BJ (cell line): ENCODE measurements at regions not wholly inside any gene's neighbourhood (a gene's known extent, or its start where the extent isn't known, plus 50 kb on each side); places are given as distances from the start of the nearest gene placed in this dataset.

Experiments
- CTCF ChIA-PET: fragments of 350-600 bp; formaldehyde crosslinking; extraction: SDS; loops from one replicate; lab custom pipeline; 2021; ENCODE audit warnings: antibody characterized with exemption, inconsistent platforms; lab: Yijun Ruan, JAX
- POLR2A ChIA-PET: fragments of 300-600 bp; sonication (Branson Sonifier 250); formaldehyde crosslinking; extraction: SDS; loops from one replicate; lab custom pipeline; 2021; ENCODE audit warnings: antibody characterized with exemption; lab: Charles Lee
- DNase-seq: peaks from one replicate; pipeline ENCODE4 v3.0.0-alpha.2; 2011; ENCODE audit warnings: low read depth
- H3K27me3 ChIP-seq: 2 replicates; pipeline ENCODE4 v1.6.0; 2011; ENCODE audit warnings: low read length; ENCODE audit not compliant: control insufficient read depth, insufficient read depth
- H3K36me3 ChIP-seq: 2 replicates; pipeline ENCODE4 v1.5.1; 2011; ENCODE audit warnings: low read length; ENCODE audit not compliant: control insufficient read depth, insufficient read depth
- H3K4me3 ChIP-seq: 2 replicates; pipeline ENCODE4 v1.5.1; 2011; ENCODE audit warnings: low read depth, mild to moderate bottlenecking, control low read depth, low read length
- CTCF ChIP-seq: IDR thresholded peaks from 2 replicates; pipeline ENCODE4 v1.5.1; 2011; ENCODE audit warnings: low read depth, mild to moderate bottlenecking, control low read depth, inconsistent platforms, low read length, moderate library complexity; ENCODE audit not compliant: insufficient read depth

- DNase-seq, result no peak
- H3K4me3 ChIP-seq, result no peak overlapping the region
- no peaks in the 10 kb centered on the region for H3K36me3 ChIP-seq
- CTCF ChIA-PET, result no interaction called here
- no peak for TF ChIP-seq CTCF
- POLR2A ChIA-PET, result no interaction called here
- H3K27me3 ChIP-seq, result peaks cover 10% of the 10 kb centered on the region
Measured at GRCh38 chr9:134224567-134225093, 60.3 kb upstream of the RNU6ATAC start.

- POLR2A ChIA-PET, result no interaction called here
- no peak for TF ChIP-seq CTCF
- CTCF ChIA-PET, result no interaction called here
- Histone ChIP-seq H3K36me3 (no peaks in the 10 kb centered on the region), H3K4me3 (no peak overlapping the region), H3K27me3 (peaks cover 12% of the 10 kb centered on the region)
- no peak for DNase-seq
Measured at GRCh38 chr9:134225186-134225585, 60.8 kb upstream of the RNU6ATAC start.

- DNase-seq, result no peak
- Histone ChIP-seq H3K27me3 (peaks cover 14% of the 10 kb centered on the region), H3K36me3 (no peaks in the 10 kb centered on the region), H3K4me3 (no peak overlapping the region)
- no peak for TF ChIP-seq CTCF
- ChIA-PET CTCF (interaction anchor here (1.0 to 1.2 kb wide), 2 partner anchors 10 to 55 kb away, joined by 3 to 4 read pairs; no protein-coding TSS in a partner anchor), POLR2A (no interaction called here)
Measured at GRCh38 chr9:134225816-134226215, 61.5 kb upstream of the RNU6ATAC start.

- no peak overlapping the region for H3K4me3 ChIP-seq
- no peaks in the 10 kb centered on the region for H3K36me3 ChIP-seq
- ChIA-PET POLR2A (no interaction called here), CTCF (interaction anchor here (1.0 to 1.2 kb wide), 2 partner anchors 11 to 55 kb away, joined by 3 to 4 read pairs; no protein-coding TSS in a partner anchor)
- peaks cover 14% of the 10 kb centered on the region for H3K27me3 ChIP-seq
- no peak for DNase-seq
- TF ChIP-seq CTCF, result no peak
Measured at GRCh38 chr9:134226221-134226930, 62.0 kb upstream of the RNU6ATAC start.

GRCh38 chr9:134227451-134228411 is 63.4 kb upstream of the RNU6ATAC start:
- no peak for TF ChIP-seq CTCF
- Histone ChIP-seq H3K4me3 (no peak overlapping the region), H3K27me3 (peaks cover 13% of the 10 kb centered on the region), H3K36me3 (no peaks in the 10 kb centered on the region)
- CTCF ChIA-PET, result no interaction called here
- DNase-seq, result no peak
- POLR2A ChIA-PET, result no interaction called here
